Activated CD8-positive, alpha-beta memory T cell treated with anti-CD3 and anti-CD28 coated beads for 36 hours (primary cell): ENCODE measurements at regions not wholly inside any gene's neighbourhood (a gene's known extent, or its start where the extent isn't known, plus 50 kb on each side); places are given as distances from the start of the nearest gene placed in this dataset.
"Not testable (repeated sequence)": the region's sequence is repeated elsewhere in the genome, so short reads cannot be mapped to it uniquely, and the experiment has no call there.

Experiments
- CTCF ChIA-PET: fragments of 350-600 bp; sonication (Branson Sonifier 250); formaldehyde crosslinking; loops from one replicate; lab custom pipeline; 2021; ENCODE audit warnings: antibody characterized with exemption; lab: Charles Lee
- POLR2A ChIA-PET: fragments of 350-600 bp; sonication (Branson Sonifier 250); formaldehyde crosslinking; loops from one replicate; lab custom pipeline; 2021; ENCODE audit warnings: antibody characterized with exemption; lab: Charles Lee

DNA sequence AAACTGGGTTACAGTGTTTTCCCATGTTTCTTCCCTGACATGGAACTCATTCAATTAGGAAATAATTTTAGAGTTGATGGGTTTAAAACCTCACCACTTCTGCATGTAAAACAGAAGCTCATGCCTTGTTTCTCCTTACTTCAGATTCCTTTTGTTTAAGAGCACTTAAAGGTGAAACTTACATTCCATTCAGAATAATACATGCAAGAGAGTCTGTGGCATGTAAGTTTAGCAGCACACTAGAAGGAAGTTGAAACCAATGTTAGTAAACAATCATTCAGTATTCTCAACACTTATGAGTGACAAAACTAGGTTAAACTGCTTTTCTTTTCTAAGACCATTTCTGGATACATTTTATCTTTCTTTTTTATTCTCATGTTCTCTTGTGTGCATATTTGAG, 495.6 kb upstream of the PTCHD4 start:
- POLR2A ChIA-PET = no interaction called here
- CTCF ChIA-PET = no interaction called here

DNA sequence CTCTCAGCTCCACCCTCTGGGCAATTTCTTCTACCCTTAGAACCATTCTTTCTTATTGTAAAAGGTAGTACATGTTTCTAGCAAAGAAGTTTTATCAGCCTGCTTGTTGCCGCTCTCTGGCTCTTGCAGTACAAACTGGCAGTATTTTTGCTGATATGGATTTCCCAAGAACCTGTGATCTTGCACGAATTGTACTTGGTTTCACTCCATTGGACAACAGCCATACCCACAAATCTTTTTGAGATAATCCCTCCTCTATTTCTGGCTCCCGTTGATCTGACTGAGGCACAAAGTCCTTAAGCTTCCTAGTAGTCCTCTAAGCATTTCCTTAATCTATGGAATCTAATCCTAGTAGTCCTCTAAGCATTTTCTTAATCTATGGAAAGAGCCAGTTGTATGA, 487.0 kb upstream of the PTCHD4 start:
- ChIA-PET CTCF (no interaction called here), POLR2A (no interaction called here)

DNA sequence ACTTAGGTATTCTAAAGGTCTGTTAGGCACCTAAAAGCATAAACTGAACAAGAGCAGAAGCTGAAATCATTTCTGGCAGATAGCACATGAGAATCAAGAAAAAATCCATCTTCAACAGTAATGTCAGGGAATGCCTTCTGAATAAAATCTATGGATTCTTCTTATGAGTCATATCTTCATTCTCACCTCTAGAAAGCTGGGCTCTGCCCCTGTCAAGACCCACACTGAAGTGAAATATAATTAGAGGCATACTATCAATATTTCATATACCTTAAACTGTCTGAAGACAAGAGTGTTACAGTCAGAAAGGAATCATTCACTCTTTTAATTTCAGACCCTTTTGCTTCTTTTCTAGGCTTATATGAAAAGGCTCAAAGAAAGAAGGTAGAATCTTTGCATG, 485.8 kb upstream of the PTCHD4 start:
- POLR2A ChIA-PET = no interaction called here
- CTCF ChIA-PET = no interaction called here

DNA sequence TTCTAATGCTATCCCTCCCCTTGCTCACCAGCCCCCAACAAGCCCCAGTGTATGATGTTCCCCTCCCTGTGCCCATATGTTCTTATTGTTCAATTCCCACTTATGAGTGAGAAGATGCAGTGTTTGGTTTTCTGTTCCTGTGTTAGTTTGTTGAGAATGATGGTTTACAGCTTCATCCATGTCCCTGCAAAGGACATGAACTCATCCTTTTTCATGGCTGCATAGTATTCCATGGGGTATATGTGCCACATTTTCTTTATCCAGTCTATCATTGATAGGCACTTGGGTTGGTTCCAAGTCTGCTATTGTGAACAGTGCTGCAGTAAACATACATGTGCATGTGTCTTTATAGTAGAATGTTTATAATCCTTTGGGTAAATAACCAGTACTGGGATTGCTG, 480.2 kb upstream of the PTCHD4 start:
- POLR2A ChIA-PET = not testable (repeated sequence)

DNA sequence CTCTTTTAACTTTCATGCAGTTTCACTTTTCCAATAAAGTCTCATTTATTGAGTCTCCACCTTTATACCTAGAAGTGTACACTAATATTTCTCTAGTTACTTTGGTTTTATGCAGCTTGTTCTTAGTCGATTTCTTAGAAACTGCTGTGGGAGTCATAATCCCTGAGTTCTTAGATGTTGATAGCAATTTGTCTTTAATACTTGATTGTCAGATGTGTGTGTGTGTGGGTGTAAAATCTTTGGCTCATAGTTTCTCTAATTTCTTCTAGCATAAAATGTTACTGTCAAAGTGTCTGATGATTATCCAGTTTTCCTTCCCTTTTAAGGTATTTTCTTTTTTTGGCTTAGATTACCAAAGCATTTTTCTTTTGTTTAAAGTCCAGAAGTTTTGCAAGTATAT, 473.8 kb upstream of the PTCHD4 start:
- POLR2A ChIA-PET = no interaction called here
- CTCF ChIA-PET = no interaction called here

More for the DNA sequence above, 480.2 kb upstream of the PTCHD4 start:
- CTCF ChIA-PET = not testable (repeated sequence)

DNA sequence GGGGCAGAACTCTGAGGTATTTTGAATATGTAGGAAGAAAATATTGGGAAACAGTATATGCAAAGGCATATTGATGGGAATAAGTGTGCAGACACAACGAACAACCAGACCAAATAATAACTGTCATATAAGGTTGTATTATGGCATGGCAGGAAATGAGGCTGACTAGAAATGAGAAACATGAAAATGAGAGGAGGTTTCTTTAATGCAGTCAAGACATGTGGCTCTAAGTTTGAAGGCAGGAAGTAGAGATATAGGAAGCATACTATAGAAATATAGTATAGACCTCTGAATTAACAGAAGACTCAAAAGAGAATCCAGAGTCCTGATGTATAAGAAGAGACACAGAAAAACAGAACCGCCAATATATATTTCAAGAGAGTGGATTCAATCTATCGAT, 459.7 kb upstream of the PTCHD4 start:
- ChIA-PET POLR2A (no interaction called here), CTCF (no interaction called here)

DNA sequence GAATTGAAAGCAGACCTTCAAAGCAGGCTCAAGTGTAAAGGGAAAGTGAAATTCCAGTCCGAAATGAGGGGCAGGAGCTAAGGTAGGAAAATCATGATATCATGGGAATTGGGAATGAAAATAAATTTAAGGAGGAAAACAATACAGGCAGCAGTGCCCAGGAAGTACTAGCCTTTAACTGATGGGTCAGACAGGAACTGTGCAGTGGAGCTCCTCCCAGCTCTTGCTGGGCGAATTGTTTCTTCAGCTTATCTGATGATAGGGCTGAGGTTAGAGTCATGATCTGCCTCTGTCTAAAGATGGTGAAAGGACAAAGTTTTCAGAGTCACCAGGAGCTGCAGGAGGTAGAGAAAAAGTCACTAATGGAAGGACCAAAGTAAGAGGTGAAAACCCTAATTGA, 457.9 kb upstream of the PTCHD4 start:
- POLR2A ChIA-PET = no interaction called here
- CTCF ChIA-PET = no interaction called here

DNA sequence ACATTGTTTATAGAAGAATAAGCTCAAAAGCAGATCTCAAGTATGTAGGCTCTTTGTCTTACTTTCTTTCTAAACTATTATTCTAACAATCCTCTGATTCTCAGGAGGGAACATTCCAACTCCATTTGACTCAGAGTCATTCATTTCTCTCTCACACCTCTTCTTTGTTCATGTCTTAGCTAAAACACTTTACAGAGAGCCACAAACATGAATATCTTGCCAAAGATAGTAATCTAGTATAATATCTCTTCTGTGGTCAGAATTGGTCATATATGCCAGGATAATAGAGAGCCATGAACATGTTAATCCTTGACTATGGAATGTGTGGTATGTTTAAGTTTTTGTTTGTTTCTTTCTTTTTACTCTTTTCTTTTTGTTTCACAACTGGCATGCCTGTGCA, 456.0 kb upstream of the PTCHD4 start:
- ChIA-PET CTCF (no interaction called here), POLR2A (no interaction called here)

DNA sequence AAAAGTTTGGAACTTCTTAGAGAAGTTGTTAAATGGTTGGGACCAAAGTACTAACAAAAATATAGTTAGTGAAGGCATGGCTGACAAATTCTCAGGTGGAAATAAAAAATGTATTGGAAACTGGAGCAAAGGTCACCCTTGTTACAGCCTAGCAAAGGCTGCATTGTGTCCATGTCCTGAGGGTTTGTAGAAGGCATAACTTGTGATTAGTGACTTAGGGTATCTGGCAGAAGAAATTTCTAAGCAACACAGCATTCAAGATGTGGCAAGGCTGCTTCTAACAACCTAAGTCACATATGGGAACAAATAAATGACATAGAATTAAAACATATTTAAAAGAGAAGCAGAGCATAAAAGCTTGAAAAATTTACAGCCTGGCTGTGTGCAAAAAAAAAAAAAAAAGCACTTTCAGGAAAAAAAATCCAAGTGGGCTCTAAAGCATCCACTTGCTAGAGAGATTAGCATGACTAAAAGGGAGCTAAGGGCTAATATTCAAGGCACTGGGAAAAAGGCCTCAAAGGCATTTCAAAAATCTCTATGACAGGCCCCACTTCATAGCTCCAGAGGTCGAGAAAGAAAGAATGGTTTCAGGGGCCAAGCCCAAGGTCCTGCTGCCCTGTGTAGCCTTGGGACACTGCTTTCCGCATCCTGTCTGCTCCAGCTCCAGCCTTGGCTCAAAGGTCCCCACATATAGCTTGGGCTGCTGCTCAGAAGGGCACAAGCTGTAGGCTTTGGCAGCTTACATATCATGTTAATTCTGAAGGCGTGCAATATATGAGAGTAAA, 453.2 kb upstream of the PTCHD4 start:
- CTCF ChIA-PET = no interaction called here
- POLR2A ChIA-PET = no interaction called here

DNA sequence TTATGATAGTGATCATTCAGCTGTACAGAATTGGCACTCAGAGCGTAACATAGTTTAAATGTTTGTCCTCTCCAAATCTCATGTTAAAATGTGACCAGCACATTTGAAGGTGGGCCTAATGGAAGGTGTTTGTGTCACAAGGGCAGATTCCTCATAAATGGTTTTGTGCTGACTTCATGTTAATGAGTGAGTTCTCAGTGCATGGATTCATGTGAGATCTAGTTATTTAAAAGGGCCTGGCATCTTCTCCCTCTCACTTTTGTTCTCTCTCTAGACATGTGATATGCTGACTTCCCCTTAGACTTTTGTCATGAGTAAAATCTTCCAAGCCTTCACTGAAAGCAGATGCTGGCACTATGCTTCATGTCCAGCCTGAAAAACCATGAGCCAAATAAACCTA, 452.4 kb upstream of the PTCHD4 start:
- CTCF ChIA-PET = no interaction called here
- POLR2A ChIA-PET = no interaction called here

DNA sequence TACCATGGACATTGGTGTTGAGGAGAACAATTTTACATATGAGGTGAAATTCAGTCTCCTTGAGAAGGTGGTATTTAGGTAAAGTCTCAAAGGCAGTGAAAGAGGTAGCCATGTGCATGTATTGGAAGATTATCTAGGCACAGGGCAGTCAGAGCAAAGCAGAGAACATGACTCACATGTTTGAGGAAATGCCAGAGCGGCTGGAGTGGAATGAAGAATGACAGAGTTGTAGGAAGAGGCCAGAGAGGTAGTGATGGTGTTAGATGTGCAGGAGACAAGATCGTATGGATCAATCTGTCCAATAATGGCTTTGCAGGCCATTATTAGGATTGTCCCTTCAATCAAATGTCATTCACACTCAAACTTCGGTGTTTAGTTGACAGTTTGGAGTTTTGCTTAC, 449.4 kb upstream of the PTCHD4 start:
- ChIA-PET POLR2A (no interaction called here), CTCF (no interaction called here)

DNA sequence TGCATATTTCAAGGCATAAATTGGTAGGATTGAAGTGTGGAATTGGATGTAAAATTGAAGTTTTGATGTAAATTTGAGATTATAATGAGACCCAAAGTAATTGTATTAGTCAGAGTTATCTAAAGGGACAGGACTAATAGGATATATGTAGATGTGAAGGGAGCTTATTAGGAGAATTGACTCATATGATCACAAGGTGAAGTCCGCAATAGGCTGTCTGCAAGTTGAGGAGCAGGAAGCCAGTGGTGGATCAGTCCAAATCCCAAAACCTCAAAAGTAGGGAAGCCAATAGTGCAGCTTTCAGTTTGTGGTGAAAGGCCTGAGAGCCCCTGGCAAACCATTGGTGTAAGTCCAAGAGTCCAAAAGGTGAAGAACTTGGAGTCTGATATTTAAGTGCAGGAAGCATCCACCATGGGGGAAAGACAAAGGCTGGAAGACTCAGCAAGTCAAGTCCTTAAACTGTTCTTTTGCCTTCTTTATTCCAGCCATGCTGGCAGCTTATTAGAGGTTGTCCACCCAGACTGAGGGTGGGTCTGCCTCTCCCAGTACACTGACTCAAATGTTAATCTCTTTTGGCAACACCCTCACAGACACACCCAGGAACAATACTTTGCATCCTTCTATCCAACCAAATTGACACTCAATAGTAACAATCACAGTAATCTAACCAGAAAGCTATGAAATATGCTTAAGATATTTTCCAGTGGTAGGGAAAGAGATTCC, 442.6 kb upstream of the PTCHD4 start:
- CTCF ChIA-PET = no interaction called here

DNA sequence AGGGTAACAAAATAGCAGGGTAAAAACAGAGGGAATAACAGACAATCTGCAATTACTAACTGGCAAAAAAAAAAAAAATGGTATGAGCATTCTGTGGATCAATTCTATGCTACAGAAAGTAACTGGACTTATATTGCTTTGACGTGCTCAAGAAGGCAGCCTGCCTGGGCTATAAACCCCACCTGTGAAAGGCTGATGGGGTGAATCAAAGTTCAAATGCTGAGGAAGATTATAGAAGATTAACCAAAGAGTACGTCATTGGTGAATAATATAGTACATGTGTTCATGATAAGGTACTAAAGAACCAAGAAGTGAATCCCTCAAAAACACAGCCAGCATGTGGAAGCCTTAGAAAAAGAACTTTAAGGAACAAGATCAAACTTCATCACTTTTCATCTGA, 441.9 kb upstream of the PTCHD4 start:
- ChIA-PET CTCF (no interaction called here), POLR2A (no interaction called here)

More for the DNA sequence above, 442.6 kb upstream of the PTCHD4 start:
- POLR2A ChIA-PET = no interaction called here

DNA sequence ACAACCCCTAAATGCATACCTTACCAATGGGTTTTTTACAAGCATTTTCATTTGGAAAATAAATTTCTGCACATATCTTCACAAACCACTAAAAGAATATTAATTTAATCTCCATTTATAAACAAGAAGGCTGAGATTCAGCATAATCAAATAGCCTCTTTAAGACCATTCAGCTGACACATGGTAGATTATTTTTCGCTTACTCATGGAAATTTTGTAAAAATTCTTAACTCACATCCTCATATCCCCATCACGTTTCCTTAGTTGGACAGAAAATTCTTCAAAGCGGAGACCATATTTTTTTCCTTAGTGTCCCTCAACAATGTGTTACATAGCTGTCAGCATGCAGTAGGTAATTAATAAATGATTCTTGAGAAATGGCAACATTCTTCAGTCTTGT, 439.6 kb upstream of the PTCHD4 start:
- CTCF ChIA-PET = no interaction called here

DNA sequence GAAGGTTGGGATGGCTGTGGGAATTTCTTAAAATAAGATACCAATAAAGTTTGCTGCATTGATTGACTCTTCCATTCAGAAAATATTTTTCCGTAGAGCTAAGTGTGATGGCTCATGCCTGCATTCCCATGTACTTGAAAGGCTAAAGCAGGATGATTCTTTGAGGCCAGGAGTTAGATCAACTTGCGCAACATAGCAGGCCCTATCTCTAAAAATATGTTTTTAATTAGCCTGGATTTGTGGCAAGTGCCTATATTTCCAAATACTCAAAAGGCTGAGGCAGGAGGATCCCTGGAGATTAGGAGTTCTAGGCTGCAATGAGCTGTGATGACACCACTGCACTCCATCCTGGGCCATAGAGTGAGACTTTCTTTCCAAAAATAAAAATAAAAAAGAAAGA, 431.2 kb upstream of the PTCHD4 start:
- ChIA-PET CTCF (no interaction called here), POLR2A (no interaction called here)

More for the DNA sequence above, 439.6 kb upstream of the PTCHD4 start:
- POLR2A ChIA-PET = no interaction called here

DNA sequence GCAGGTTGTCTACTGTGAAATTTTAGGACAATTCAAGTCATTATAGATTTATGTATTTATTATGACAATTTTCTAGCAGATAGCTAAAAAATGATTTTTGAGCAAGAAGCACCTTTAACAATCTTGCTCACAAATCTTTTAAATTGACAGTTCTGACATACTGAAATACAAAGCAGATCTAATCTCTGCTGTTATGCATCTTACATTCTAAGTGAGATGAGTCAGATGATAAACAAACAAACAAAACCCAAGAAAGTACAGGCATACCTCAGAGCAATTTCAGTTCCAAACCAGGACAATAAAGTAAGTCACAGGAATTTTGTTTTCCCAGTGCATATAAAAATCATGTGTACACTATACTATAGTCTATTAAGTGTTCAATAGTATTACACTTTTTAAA, 430.7 kb upstream of the PTCHD4 start:
- ChIA-PET CTCF (no interaction called here), POLR2A (no interaction called here)

DNA sequence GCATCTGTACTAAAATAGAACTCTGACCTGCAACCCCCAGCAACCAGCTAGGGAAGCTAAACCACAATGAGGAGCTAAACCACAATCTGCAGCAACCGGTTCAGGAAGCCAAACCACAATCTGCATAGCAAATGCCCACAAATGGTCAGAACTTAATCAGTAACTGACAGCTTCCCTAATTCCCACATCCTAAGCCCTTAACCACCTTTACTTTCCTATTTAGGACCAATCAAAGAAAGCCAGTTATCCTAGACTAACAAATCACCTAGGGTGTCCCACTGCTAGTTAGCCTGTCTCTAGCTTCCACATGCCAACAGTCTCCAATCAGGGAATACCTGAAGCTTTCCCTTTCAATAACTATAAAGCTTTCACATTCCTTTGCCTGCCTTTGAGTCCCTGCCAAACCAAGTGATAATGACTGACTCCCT, 424.6 kb upstream of the PTCHD4 start:
- POLR2A ChIA-PET = no interaction called here
- CTCF ChIA-PET = no interaction called here

DNA sequence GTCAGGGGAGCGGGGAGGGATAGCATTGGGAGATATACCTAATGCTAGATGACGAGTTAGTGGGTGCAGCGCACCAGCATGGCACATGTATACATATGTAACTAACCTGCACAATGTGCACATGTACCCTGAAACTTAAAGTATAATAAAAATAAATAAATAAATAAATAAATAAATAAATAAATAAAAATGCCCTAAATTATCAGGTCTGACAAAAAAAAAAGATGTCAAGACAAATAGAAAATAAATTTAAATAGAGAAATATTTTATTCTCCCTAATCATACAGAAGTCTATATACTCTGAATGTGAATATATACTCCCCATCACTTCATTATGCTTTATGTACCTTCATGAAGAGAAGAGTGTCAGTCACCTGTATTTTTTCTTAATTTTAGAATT, 420.0 kb upstream of the PTCHD4 start:
- CTCF ChIA-PET, POLR2A ChIA-PET: not testable (repeated sequence)

DNA sequence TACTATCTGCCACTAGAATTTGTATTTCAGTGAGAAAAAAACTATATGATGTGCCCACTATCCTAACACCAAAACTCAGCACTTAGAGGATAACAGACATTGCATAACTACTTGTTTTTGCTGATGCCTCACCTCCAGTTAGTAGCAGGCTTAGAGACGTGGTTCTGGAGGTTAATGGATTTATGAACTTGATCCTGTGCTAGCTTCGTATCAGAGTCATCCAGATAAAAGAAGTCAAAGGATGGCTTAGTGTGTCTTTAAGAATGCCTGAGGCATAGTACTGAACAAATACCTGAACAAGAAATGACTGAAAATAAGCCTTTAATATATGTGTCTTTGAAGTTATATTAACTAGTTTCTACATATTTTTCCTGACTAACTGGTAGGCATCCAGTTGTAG, 414.9 kb upstream of the PTCHD4 start:
- ChIA-PET POLR2A (no interaction called here), CTCF (no interaction called here)

DNA sequence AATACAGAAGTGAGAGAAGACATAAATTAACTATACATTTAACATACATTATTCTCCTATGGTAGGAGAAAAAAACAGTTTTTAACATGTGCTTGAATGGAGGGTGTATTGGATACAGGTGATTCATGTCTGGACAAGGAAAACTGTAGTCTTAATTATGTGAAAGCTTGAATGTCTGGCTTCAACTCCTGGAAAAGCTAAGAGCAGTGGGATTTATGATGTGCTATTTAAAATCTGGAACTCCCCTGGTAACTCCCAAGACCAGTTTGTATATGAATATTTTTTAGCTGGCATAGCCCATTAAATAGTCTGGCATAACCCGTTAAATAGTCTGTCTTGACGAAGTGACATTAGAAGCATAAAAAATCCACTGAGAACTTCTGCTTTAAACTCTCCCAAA, 410.0 kb upstream of the PTCHD4 start:
- ChIA-PET POLR2A (no interaction called here), CTCF (no interaction called here)

DNA sequence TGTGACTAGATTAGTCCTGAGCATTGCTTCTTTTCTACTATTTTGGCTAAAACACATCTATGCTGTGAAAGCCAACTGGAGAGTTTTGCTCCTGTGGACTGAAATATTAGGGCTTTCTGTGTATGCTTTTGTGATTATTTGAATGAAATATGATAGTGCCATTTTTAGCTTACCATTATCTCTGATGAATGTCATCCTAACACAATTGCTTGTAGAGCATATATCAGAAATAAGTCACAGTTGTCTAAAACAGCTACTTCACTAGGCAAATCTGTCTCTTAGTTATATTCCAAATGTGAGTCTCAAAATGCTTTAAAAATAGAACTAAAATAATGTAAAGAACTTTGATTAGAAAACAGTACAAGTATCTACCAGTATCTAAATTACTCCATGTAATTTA, 401.4 kb upstream of the PTCHD4 start:
- ChIA-PET POLR2A (no interaction called here), CTCF (no interaction called here)
